ENCODE measurements at regions not wholly inside any gene's neighbourhood (a gene's known extent, or its start where the extent isn't known, plus 50 kb on each side); places are given as distances from the start of the nearest gene placed in this dataset.

- TF ChIP-seq EP300 (IDR thresholded peaks at IDR 0.05), result no peak
- no peak for TF ChIP-seq CTCF (IDR thresholded peaks at IDR 0.05)
Measured at GRCh38 chr4:124243671-124244366, 468.7 kb downstream of the ANKRD50 start.

Data from sigmoid colon (tissue), 4 donors.